IMR-90 (cell line): ENCODE measurements at regions not wholly inside any gene's neighbourhood (a gene's known extent, or its start where the extent isn't known, plus 50 kb on each side); places are given as distances from the start of the nearest gene placed in this dataset.

Experiments
- ATAC-seq: fragments of 200-7000 bp; cut with Tn5 transposase; 2 replicates; pipeline ENCODE4 v1.9.1; 2020; ENCODE audit warnings: low read depth, mild to moderate bottlenecking, moderate library complexity
- BruUV-seq: library from RNA; stranded (reverse); fragments of 400-500 nt; replicated peaks from 2 replicates; lab custom pipeline; 2021; lab: Mats Ljungman, UMichigan
- CTCF ChIA-PET: fragments of 300-600 bp; formaldehyde crosslinking; extraction: SDS; loops from one replicate; lab custom pipeline; 2021; ENCODE audit warnings: antibody characterized with exemption; lab: Yijun Ruan, JAX
- POLR2A ChIA-PET: fragments of 300-600 bp; sonication (Branson Sonifier 250); formaldehyde crosslinking; loops from one replicate; lab custom pipeline; 2022; ENCODE audit warnings: antibody characterized with exemption; ENCODE audit not compliant: unreplicated experiment; lab: Charles Lee
- DNase-seq: peaks from one replicate; pipeline ENCODE4 v3.0.0; 2013
- H2AFZ ChIP-seq: replicated peaks from 2 replicates; pipeline ENCODE3; 2013; ENCODE audit warnings: low read length, mild to moderate bottlenecking; ENCODE audit not compliant: poor library complexity
- H2AK5ac ChIP-seq: 2 replicates; pipeline ENCODE4 v1.6.1; 2013; ENCODE audit warnings: low read depth, low read length, inconsistent platforms
- H2AK9ac ChIP-seq: replicated peaks from 2 replicates; pipeline ENCODE3; 2013; ENCODE audit warnings: mild to moderate bottlenecking, low read depth, low read length, moderate library complexity; ENCODE audit not compliant: poor library complexity
- H2BK120ac ChIP-seq: 2 replicates; pipeline ENCODE4 v1.6.1; 2013; ENCODE audit warnings: low read depth, low read length, inconsistent platforms
- H2BK15ac ChIP-seq: 3 replicates; pipeline ENCODE4 v1.6.1; 2013; ENCODE audit warnings: low read depth, low read length, inconsistent platforms
- H2BK20ac ChIP-seq: 2 replicates; pipeline ENCODE4 v1.6.1; 2013; ENCODE audit warnings: low read depth, mild to moderate bottlenecking, inconsistent platforms, low read length, moderate library complexity
- H2BK5ac ChIP-seq: 2 replicates; pipeline ENCODE4 v1.6.1; 2013; ENCODE audit warnings: mild to moderate bottlenecking, low read depth, low read length, inconsistent platforms; ENCODE audit not compliant: poor library complexity, severe bottlenecking
- H3K14ac ChIP-seq: replicated peaks from 2 replicates; pipeline ENCODE4 v1.6.1; 2013; ENCODE audit warnings: low read depth, low read length, inconsistent platforms
- H3K18ac ChIP-seq: 2 replicates; pipeline ENCODE4 v1.6.1; 2013; ENCODE audit warnings: low read depth, low read length, control low read depth
- H3K23ac ChIP-seq: 2 replicates; pipeline ENCODE4 v1.6.1; 2013; ENCODE audit warnings: low read depth, low read length, inconsistent platforms
- H3K27ac ChIP-seq: 2 replicates; pipeline ENCODE4 v1.5.1; 2013; ENCODE audit warnings: mild to moderate bottlenecking, control low read depth, low read length; ENCODE audit not compliant: insufficient read depth
- H3K27me3 ChIP-seq: 2 replicates; pipeline ENCODE4 v1.6.1; 2013; ENCODE audit warnings: low read length; ENCODE audit not compliant: control insufficient read depth, insufficient read depth
- H3K36me3 ChIP-seq: 2 replicates; pipeline ENCODE4 v1.6.1; 2013; ENCODE audit warnings: low read length, mixed read lengths; ENCODE audit not compliant: control insufficient read depth, insufficient read depth
- H3K4ac ChIP-seq: 2 replicates; pipeline ENCODE4 v1.6.1; 2013; ENCODE audit warnings: low read depth, low read length, inconsistent platforms
- H3K4me1 ChIP-seq: 2 replicates; pipeline ENCODE4 v1.6.1; 2013; ENCODE audit warnings: low read length, mixed read lengths; ENCODE audit not compliant: control insufficient read depth, insufficient read depth
- H3K4me2 ChIP-seq: 2 replicates; pipeline ENCODE4 v1.6.1; 2013; ENCODE audit warnings: low read depth, mild to moderate bottlenecking, control low read depth, low read length, moderate library complexity
- H3K4me3 ChIP-seq: 2 replicates; pipeline ENCODE4 v1.5.1; 2013; ENCODE audit warnings: low read depth, mild to moderate bottlenecking, control low read depth, low read length, moderate library complexity; ENCODE audit not compliant: insufficient read depth
- H3K56ac ChIP-seq: 2 replicates; pipeline ENCODE4 v1.6.1; 2013; ENCODE audit warnings: low read length, inconsistent platforms; ENCODE audit not compliant: insufficient read depth; ENCODE audit errors: extremely low read depth
- H3K79me1 ChIP-seq, 2 experiments: 2 replicates each; pipeline ENCODE4 v1.6.1; 2013; ENCODE audit warnings: low read length in 2 of 2, inconsistent platforms in 1 of 2, low read depth in 1 of 2
- H3K9ac ChIP-seq: 2 replicates; pipeline ENCODE4 v1.6.1; 2013; ENCODE audit warnings: low read depth, low read length, control low read depth
- H3K9me1 ChIP-seq: 2 replicates; pipeline ENCODE4 v1.6.1; 2013; ENCODE audit warnings: low read length, inconsistent platforms; ENCODE audit not compliant: insufficient read depth
- H3K9me3 ChIP-seq: 2 replicates; pipeline ENCODE4 v1.6.1; 2013; ENCODE audit warnings: low read length; ENCODE audit not compliant: control insufficient read depth, insufficient read depth
- H4K20me1 ChIP-seq: 2 replicates; pipeline ENCODE4 v1.6.1; 2013; ENCODE audit warnings: low read length, inconsistent platforms; ENCODE audit not compliant: insufficient read depth
- H4K5ac ChIP-seq: 2 replicates; pipeline ENCODE4 v1.6.1; 2013; ENCODE audit warnings: mild to moderate bottlenecking, low read depth, low read length, control low read depth
- H4K8ac ChIP-seq, 2 experiments: 2 replicates each; pipeline ENCODE4 v1.6.1; 2013; ENCODE audit warnings: low read depth in 2 of 2, low read length in 2 of 2, control low read depth in 1 of 2, inconsistent platforms in 1 of 2
- H4K91ac ChIP-seq: 2 replicates; pipeline ENCODE4 v1.6.1; 2013; ENCODE audit warnings: low read depth, low read length, inconsistent platforms; ENCODE audit not compliant: insufficient read depth
- BHLHE40 ChIP-seq: fragments of 150-350 bp; IDR thresholded peaks from 2 replicates; pipeline ENCODE4 v1.6.1; 2016; ENCODE audit warnings: mild to moderate bottlenecking, low read depth, low read length
- CEBPB ChIP-seq: IDR thresholded peaks from 2 replicates; pipeline ENCODE4 v1.6.1; 2012; ENCODE audit warnings: low read depth, low read length, improper control_type of control experiment
- FOS ChIP-seq: fragments of 150-350 bp; IDR thresholded peaks from 2 replicates; pipeline ENCODE4 v1.6.1; 2016; ENCODE audit warnings: low read depth, low read length
- MAFK ChIP-seq: IDR thresholded peaks from 2 replicates; pipeline ENCODE4 v1.6.1; 2012; ENCODE audit warnings: low read depth, low read length, improper control_type of control experiment
- MAZ ChIP-seq: IDR thresholded peaks from 2 replicates; pipeline ENCODE4 v1.6.1; 2012; ENCODE audit warnings: low read depth, mild to moderate bottlenecking, low read length, improper control_type of control experiment, moderate library complexity, borderline replicate concordance
- MXI1 ChIP-seq: IDR thresholded peaks from 2 replicates; pipeline ENCODE4 v1.6.1; 2012; ENCODE audit warnings: low read depth, mild to moderate bottlenecking, low read length, moderate library complexity, borderline replicate concordance
- NFE2L2 ChIP-seq: fragments of 150-350 bp; IDR thresholded peaks from 2 replicates; pipeline ENCODE4 v1.6.1; 2016; ENCODE audit warnings: low read depth, mild to moderate bottlenecking, low read length
- POLR2A ChIP-seq: IDR thresholded peaks from 2 replicates; pipeline ENCODE4 v1.6.1; 2012; ENCODE audit warnings: mild to moderate bottlenecking, low read depth, low read length
- RAD21 ChIP-seq: IDR thresholded peaks from 2 replicates; pipeline ENCODE4 v1.6.1; 2012; ENCODE audit warnings: low read length, improper control_type of control experiment
- RCOR1 ChIP-seq: IDR thresholded peaks from 2 replicates; pipeline ENCODE4 v1.6.1; 2012; ENCODE audit warnings: mild to moderate bottlenecking, low read length, improper control_type of control experiment; ENCODE audit not compliant: insufficient replicate concordance
- RFX5 ChIP-seq: IDR thresholded peaks from 2 replicates; pipeline ENCODE4 v1.8.0; 2012; ENCODE audit warnings: low read depth, mild to moderate bottlenecking, low read length, moderate library complexity
- SMC3 ChIP-seq: fragments of 150-350 bp; IDR thresholded peaks from 2 replicates; pipeline ENCODE4 v1.6.1; 2016; ENCODE audit warnings: low read depth, mild to moderate bottlenecking, antibody characterized with exemption, low read length, moderate library complexity
- WGBS, 2 experiments: methylation state at CpG; one replicate each; pipeline versions ENCODE4 v1.1.5 to v1.1.7; 2013; ENCODE audit warnings: missing lambda C conversion rate in 2 of 2; ENCODE audit not compliant: insufficient read length in 1 of 2; ENCODE audit errors: extremely low coverage in 2 of 2; 5-methylcytosine and 5-hydroxymethylcytosine counted together
- dilution Hi-C: fragments of 300-500 bp; cut with HindIII; formaldehyde crosslinking; loops from one replicate; pipeline ENCODE4 v1.14.3; 2018; ENCODE audit warnings: low sequenced_read_pairs; ENCODE audit not compliant: unreplicated experiment
- in situ Hi-C: fragments of 300-500 bp; cut with MboI; formaldehyde crosslinking; loops from 3 replicates; pipeline ENCODE4 v1.14.3; 2019; ENCODE audit warnings: low sequenced_read_pairs, inconsistent platforms, mixed read lengths
- intact Hi-C: fragments of 100-400 bp; cut with micrococcal nuclease; formaldehyde crosslinking; loops from 2 replicates; pipeline ENCODE4 v1.10.0; 2022
- TF ChIP-seq, protein P1 (sequence below): conservative IDR thresholded peaks from 2 replicates; pipeline ENCODE4 v1.5.1; 2012; ENCODE audit warnings: mild to moderate bottlenecking, low read depth, low read length, improper control_type of control experiment
- TF ChIP-seq, protein P2 (sequence below): fragments of 150-350 bp; IDR thresholded peaks from 2 replicates; pipeline ENCODE4 v1.6.1; 2017; ENCODE audit warnings: mild to moderate bottlenecking, antibody characterized with exemption, low read length, low read depth
- TF ChIP-seq, protein P3 (sequence below): fragments of 150-350 bp; IDR thresholded peaks from 2 replicates; pipeline ENCODE4 v1.6.1; 2016; ENCODE audit warnings: low read depth, mild to moderate bottlenecking, low read length, moderate library complexity, borderline replicate concordance

DNA sequence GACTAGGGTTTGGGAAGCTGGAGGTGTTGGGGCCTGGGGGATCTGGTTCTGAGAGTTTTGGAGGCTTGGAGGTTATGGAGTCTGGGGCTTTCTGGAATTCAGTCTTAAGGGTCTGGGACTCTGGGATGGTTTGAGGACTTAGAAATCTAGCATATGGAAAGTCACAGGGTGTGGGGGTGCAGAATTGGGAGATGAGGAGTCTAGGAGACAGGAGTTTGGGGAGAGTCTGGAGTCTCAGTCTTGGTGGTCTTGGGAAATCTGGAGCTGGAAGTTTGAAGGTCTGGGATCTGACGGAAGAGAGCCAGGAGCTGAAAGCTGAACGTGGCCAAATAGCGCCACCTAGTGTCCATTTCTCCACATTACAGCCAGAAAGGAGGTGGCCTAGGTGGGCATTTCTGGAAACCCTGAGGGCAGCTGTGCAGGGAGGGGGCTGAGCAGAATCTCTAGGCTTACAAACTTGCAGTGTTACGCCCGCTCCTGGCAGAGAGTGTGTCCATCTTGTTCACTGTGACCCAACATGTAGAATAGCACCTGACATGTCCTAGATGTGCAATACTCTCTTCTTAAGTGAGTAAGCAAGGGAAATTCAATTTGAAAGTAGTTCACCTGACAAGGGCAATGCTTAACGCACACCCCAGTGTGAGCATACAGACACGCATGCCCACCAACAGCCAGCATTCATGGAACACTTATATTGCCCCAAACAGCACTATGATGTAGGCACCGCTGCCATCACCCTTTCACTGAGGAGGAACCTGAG is 204.8 kb downstream of the TFCP2L1 start:
- Histone ChIP-seq H3K9me1 (no peaks in the 10 kb centered on the region), H2BK15ac (no peak overlapping the region), H3K14ac (no peak overlapping the region), H3K18ac (no peak overlapping the region), H2AK9ac (no peak overlapping the region), H4K5ac (no peak overlapping the region), H3K27me3 (peaks cover 33% of the 10 kb centered on the region), H4K8ac (no peak overlapping the region), H3K9me3 (no peaks in the 10 kb centered on the region), H3K9ac (no peak overlapping the region), H4K20me1 (peaks cover 5% of the 10 kb centered on the region; the same call in 1 of the 2 replicates), H3K4ac (no peak overlapping the region), H3K4me1 (no peaks in the 10 kb centered on the region), H3K56ac (no peak overlapping the region), H2BK5ac (no peak overlapping the region), H3K4me2 (no peak overlapping the region), H4K91ac (no peak overlapping the region), H2BK20ac (no peak overlapping the region), H2AFZ (no peak overlapping the region), H3K23ac (no peak overlapping the region), H3K36me3 (no peaks in the 10 kb centered on the region), H3K27ac (no peak overlapping the region), H3K4me3 (no peak overlapping the region), H2BK120ac (no peak overlapping the region), H3K79me1 (no peaks in the 10 kb centered on the region), H2AK5ac (no peak overlapping the region)
- ATAC-seq (peak; percentile 62), DNase-seq (peak; percentile 34)
- in situ Hi-C loops = loop anchor here (25.0 kb wide), 2 partner anchors 457 to 657 kb away; partner anchors contain the start of genes NIFK and RNU4ATAC
- POLR2A ChIA-PET = no interaction called here
- no TSS peak for BruUV-seq
- CTCF ChIA-PET = interaction anchor here (0.5 to 1.8 kb wide), 14 partner anchors 8 to 1753 kb away, joined by 3 to 10 read pairs (median 3); no protein-coding TSS in a partner anchor
- intact Hi-C loops = loop anchor here (1.0 kb wide), 1 partner anchor 385 kb away; no protein-coding TSS in a partner anchor
- dilution Hi-C loops = no loop called here
- 44% methylated on average over 3 of the region's 8 CpGs; no CpG with 5 or more reads in 1 of the 2 experiments for WGBS, 2 experiments
- TF ChIP-seq RAD21 (peak; percentile 89), SMC3 (peak; percentile 71), NFE2L2 (no peak), BHLHE40 (no peak), RCOR1 (no peak), POLR2A (no peak), FOS (no peak), MAFK (no peak), MXI1 (no peak), RFX5 (no peak), MAZ (no peak), CEBPB (no peak)
- TF ChIP-seq, protein P1, sequence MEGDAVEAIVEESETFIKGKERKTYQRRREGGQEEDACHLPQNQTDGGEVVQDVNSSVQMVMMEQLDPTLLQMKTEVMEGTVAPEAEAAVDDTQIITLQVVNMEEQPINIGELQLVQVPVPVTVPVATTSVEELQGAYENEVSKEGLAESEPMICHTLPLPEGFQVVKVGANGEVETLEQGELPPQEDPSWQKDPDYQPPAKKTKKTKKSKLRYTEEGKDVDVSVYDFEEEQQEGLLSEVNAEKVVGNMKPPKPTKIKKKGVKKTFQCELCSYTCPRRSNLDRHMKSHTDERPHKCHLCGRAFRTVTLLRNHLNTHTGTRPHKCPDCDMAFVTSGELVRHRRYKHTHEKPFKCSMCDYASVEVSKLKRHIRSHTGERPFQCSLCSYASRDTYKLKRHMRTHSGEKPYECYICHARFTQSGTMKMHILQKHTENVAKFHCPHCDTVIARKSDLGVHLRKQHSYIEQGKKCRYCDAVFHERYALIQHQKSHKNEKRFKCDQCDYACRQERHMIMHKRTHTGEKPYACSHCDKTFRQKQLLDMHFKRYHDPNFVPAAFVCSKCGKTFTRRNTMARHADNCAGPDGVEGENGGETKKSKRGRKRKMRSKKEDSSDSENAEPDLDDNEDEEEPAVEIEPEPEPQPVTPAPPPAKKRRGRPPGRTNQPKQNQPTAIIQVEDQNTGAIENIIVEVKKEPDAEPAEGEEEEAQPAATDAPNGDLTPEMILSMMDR = peak; percentile 90
- TF ChIP-seq, protein P2, sequence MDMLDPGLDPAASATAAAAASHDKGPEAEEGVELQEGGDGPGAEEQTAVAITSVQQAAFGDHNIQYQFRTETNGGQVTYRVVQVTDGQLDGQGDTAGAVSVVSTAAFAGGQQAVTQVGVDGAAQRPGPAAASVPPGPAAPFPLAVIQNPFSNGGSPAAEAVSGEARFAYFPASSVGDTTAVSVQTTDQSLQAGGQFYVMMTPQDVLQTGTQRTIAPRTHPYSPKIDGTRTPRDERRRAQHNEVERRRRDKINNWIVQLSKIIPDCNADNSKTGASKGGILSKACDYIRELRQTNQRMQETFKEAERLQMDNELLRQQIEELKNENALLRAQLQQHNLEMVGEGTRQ = no peak
- TF ChIP-seq, protein P3, sequence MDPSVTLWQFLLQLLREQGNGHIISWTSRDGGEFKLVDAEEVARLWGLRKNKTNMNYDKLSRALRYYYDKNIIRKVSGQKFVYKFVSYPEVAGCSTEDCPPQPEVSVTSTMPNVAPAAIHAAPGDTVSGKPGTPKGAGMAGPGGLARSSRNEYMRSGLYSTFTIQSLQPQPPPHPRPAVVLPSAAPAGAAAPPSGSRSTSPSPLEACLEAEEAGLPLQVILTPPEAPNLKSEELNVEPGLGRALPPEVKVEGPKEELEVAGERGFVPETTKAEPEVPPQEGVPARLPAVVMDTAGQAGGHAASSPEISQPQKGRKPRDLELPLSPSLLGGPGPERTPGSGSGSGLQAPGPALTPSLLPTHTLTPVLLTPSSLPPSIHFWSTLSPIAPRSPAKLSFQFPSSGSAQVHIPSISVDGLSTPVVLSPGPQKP = no peak
